B cell (primary cell): ENCODE measurements at regions not wholly inside any gene's neighbourhood (a gene's known extent, or its start where the extent isn't known, plus 50 kb on each side); places are given as distances from the start of the nearest gene placed in this dataset.

Experiments used
- ATAC-seq: fragments of 200-7000 bp; cut with Tn5 transposase; one replicate; pipeline ENCODE4 v1.10.0; 2021; ENCODE audit warnings: low read depth, mild to moderate bottlenecking, moderate number of reproducible peaks, moderate library complexity
- CTCF ChIA-PET: fragments of 350-600 bp; sonication (Branson Sonifier 250); formaldehyde crosslinking; loops from one replicate; lab custom pipeline; 2021; ENCODE audit warnings: antibody characterized with exemption, inconsistent platforms; lab: Charles Lee
- POLR2A ChIA-PET: fragments of 350-600 bp; sonication (Branson Sonifier 250); formaldehyde crosslinking; loops from one replicate; lab custom pipeline; 2021; ENCODE audit warnings: antibody characterized with exemption; lab: Charles Lee
- DNase-seq: peaks from one replicate; pipeline ENCODE4 v3.0.0; 2013
- H2AFZ ChIP-seq: 2 replicates; pipeline ENCODE4 v1.6.1; 2012; ENCODE audit warnings: mild to moderate bottlenecking, low read depth, low read length; ENCODE audit not compliant: insufficient read depth, poor library complexity, severe bottlenecking
- H3K27ac ChIP-seq, 2 donors: 1 replicate in 1 of 2; 2 replicates in 1 of 2; pipeline ENCODE4 v1.5.1; 2012 to 2013; ENCODE audit warnings: low read length in 2 of 2, mild to moderate bottlenecking in 2 of 2, moderate library complexity in 1 of 2
- H3K27me3 ChIP-seq, 4 experiments: fragments of 200-600 bp in 1 of 4; sonication (generic) in 1 of 4; replicated peaks in 1 of 4; 1 replicate in 2 of 4; 2 replicates in 2 of 4; pipeline versions ENCODE4 v1.6.1 to v1.7.0; 2013 to 2016; ENCODE audit warnings: low read length in 3 of 4, mild to moderate bottlenecking in 2 of 4, mixed read lengths in 1 of 4, moderate library complexity in 1 of 4; ENCODE audit not compliant: insufficient read depth in 4 of 4, control insufficient read depth in 3 of 4; ENCODE audit errors: control extremely low read depth in 1 of 4
- H3K36me3 ChIP-seq, 2 experiments: replicated peaks in 1 of 2; 1 replicate in 1 of 2; 2 replicates in 1 of 2; pipeline versions ENCODE4 v1.6.1 to v1.7.1; 2013; ENCODE audit warnings: low read length in 1 of 2; ENCODE audit not compliant: insufficient read depth in 2 of 2, control insufficient read depth in 1 of 2; ENCODE audit errors: control extremely low read depth in 1 of 2, extremely low read depth in 1 of 2
- H3K4me1 ChIP-seq, 2 donors: fragments of 200-600 bp in 1 of 2; sonication (generic) in 1 of 2; 1 replicate in 1 of 2; 2 replicates in 1 of 2; pipeline versions ENCODE4 v1.5.1 to v1.6.1; 2013 to 2017; ENCODE audit warnings: low read length in 2 of 2; ENCODE audit not compliant: control insufficient read depth in 2 of 2, insufficient read depth in 2 of 2
- H3K4me2 ChIP-seq: replicated peaks from 2 replicates; pipeline ENCODE3; 2012; ENCODE audit warnings: mild to moderate bottlenecking, low read depth, low read length; ENCODE audit not compliant: poor library complexity, severe bottlenecking
- H3K4me3 ChIP-seq, 5 experiments: fragments of 200-600 bp in 1 of 5; sonication (generic) in 1 of 5; 1 replicate in 3 of 5; 2 replicates in 2 of 5; pipeline versions ENCODE4 v1.5.1 to v1.7.0; 2011 to 2016; ENCODE audit warnings: low read length in 4 of 5, mild to moderate bottlenecking in 4 of 5, low read depth in 2 of 5, control low read depth in 1 of 5, moderate library complexity in 1 of 5; ENCODE audit not compliant: insufficient read depth in 1 of 5; ENCODE audit errors: control extremely low read depth in 1 of 5, extremely low read depth in 1 of 5
- H3K79me2 ChIP-seq: fragments of 200-600 bp; sonication (generic); one replicate; pipeline ENCODE4 v1.6.0; 2016; ENCODE audit warnings: low read length; ENCODE audit not compliant: control insufficient read depth, insufficient read depth
- H3K9ac ChIP-seq: fragments of 200-600 bp; sonication (generic); 2 replicates; pipeline ENCODE4 v1.6.1; 2017; ENCODE audit warnings: mild to moderate bottlenecking, low read length, moderate library complexity
- H3K9me3 ChIP-seq, 3 donors: one replicate each; pipeline versions ENCODE4 v1.6.1 to v1.7.1; 2013; ENCODE audit warnings: low read length in 2 of 3; ENCODE audit not compliant: control insufficient read depth in 2 of 3, insufficient read depth in 1 of 3; ENCODE audit errors: control extremely low read depth in 1 of 3
- H4K20me1 ChIP-seq: 2 replicates; pipeline ENCODE4 v1.6.0; 2012; ENCODE audit warnings: mild to moderate bottlenecking, low read length; ENCODE audit not compliant: insufficient read depth, control insufficient read depth, poor library complexity, severe bottlenecking
- H3K27ac Mint-ChIP-seq: one replicate; pipeline ENCODE4 v1.8.0; 2021; ENCODE audit warnings: mixed read lengths
- H3K27me3 Mint-ChIP-seq: one replicate; pipeline ENCODE4 v1.8.0; 2021; ENCODE audit warnings: mixed read lengths
- H3K4me1 Mint-ChIP-seq: one replicate; pipeline ENCODE4 v1.8.0; 2021; ENCODE audit warnings: mixed read lengths
- H3K4me3 Mint-ChIP-seq: one replicate; pipeline ENCODE4 v1.8.0; 2021; ENCODE audit warnings: mixed read lengths
- H3K9me3 Mint-ChIP-seq: one replicate; pipeline ENCODE4 v1.8.0; 2022; ENCODE audit warnings: mixed read lengths; ENCODE audit not compliant: insufficient read depth
- EZH2 ChIP-seq: IDR thresholded peaks from 2 replicates; pipeline ENCODE4 v1.6.1; 2012; ENCODE audit warnings: borderline replicate concordance, low read depth, mild to moderate bottlenecking, moderate library complexity, low read length; ENCODE audit not compliant: insufficient read depth, poor library complexity, severe bottlenecking
- WGBS: methylation state at CpG from one replicate; pipeline ENCODE4 v1.1.5; 2013; ENCODE audit warnings: missing lambda C conversion rate; ENCODE audit not compliant: insufficient coverage; 5-methylcytosine and 5-hydroxymethylcytosine counted together
- intact Hi-C: fragments of 100-400 bp; cut with micrococcal nuclease; formaldehyde crosslinking; loops from one replicate; pipeline ENCODE4 v1.10.0; 2022
- TF ChIP-seq, protein P1 (sequence below): fragments of 200-600 bp; IDR thresholded peaks from one replicate; pipeline ENCODE4 v1.8.0; 2022; ENCODE audit warnings: antibody characterized with exemption, mild to moderate bottlenecking

DNA sequence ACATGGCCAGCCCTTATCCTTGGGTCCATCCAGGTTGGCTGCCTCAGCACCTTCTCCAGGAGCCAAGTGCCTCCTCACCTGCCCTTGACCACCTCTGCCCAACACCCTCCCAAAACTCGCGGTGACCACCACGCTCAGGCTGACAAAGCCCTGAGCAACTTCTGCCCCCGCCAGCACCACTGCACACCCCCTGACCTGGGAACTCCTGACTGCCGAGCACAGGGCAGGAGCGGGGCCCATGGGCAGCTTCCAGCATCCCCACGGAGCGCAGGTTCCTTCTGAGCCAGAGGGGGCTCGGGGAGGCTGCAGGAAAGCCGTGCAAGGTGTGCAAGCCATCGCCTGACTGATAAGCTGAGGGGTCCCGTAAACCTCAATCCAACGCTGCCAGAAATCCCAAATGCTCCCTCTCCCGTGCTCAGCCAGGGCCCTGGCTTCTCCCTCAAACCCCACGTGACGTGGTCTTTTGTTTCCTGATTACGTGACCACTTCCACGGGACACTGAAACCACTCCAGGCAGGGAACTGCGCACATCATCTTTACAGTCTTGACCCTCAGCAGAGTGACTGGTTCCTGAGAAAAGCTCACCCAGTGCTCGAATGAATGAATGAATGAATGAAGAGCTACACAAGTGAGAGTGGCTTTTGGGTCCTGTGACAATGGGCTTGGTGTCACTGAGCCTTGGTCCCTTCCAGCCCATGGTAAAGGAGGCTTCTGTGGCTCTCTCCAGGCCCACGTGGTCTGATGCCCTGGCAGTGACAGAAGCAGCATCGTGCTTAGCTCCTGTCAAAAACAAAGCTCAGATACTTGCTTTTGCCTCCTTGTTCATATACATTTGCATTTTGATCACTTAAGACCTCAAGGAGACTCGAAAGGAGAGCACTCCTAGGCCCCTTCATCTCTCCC is 249.8 kb upstream of the PPP2R2D start:
- no peak overlapping the region for H3K9ac ChIP-seq
- H3K27ac ChIP-seq: no peak overlapping the region
- Mint-ChIP-seq H3K9me3 (peaks cover 2% of the 10 kb centered on the region), H3K4me3 (no peak overlapping the region), H3K4me1 (peaks cover 1% of the 10 kb centered on the region), H3K27ac (no peak overlapping the region), H3K27me3 (peaks cover 9% of the 10 kb centered on the region)
- POLR2A ChIA-PET: no interaction called here
- H3K4me2 ChIP-seq: no peak overlapping the region
- intact Hi-C loops: no loop called here
- ATAC-seq: no peak
- H3K9me3 ChIP-seq: peaks cover 0 to 16% (median 0%) of the 10 kb centered on the region in 3 donors
- no peaks in the 10 kb centered on the region for H3K36me3 ChIP-seq
- CTCF ChIA-PET: no interaction called here
- no peak for DNase-seq
- H3K4me1 ChIP-seq: no peaks in the 10 kb centered on the region
- H3K27me3 ChIP-seq: peaks cover 0 to 14% (median 0%) of the 10 kb centered on the region in 4 experiments
- no peaks in the 10 kb centered on the region for H3K79me2 ChIP-seq
- no peaks in the 10 kb centered on the region for H4K20me1 ChIP-seq
- H3K4me3 ChIP-seq: no peak overlapping the region
- WGBS: 73% methylated on average over 19 of the region's 23 CpGs
- H2AFZ ChIP-seq: no peak overlapping the region
- TF ChIP-seq EZH2: no peak
- TF ChIP-seq, protein P1, sequence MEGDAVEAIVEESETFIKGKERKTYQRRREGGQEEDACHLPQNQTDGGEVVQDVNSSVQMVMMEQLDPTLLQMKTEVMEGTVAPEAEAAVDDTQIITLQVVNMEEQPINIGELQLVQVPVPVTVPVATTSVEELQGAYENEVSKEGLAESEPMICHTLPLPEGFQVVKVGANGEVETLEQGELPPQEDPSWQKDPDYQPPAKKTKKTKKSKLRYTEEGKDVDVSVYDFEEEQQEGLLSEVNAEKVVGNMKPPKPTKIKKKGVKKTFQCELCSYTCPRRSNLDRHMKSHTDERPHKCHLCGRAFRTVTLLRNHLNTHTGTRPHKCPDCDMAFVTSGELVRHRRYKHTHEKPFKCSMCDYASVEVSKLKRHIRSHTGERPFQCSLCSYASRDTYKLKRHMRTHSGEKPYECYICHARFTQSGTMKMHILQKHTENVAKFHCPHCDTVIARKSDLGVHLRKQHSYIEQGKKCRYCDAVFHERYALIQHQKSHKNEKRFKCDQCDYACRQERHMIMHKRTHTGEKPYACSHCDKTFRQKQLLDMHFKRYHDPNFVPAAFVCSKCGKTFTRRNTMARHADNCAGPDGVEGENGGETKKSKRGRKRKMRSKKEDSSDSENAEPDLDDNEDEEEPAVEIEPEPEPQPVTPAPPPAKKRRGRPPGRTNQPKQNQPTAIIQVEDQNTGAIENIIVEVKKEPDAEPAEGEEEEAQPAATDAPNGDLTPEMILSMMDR: no peak
